ENCODE measurements at regions not wholly inside any gene's neighbourhood (a gene's known extent, or its start where the extent isn't known, plus 50 kb on each side); places are given as distances from the start of the nearest gene placed in this dataset.
A peak's percentile ranks its signal among the peaks of the same experiment; 100 is the strongest.

GRCh38 chr6:14254505-14254904 is 136.9 kb downstream of the CD83 start (continued):
- TF ChIP-seq ZNF592 (IDR thresholded peaks at IDR 0.05) (no peak), NR2C2 (IDR thresholded peaks at IDR 0.05; ENCODE audit: borderline replicate concordance, control insufficient read depth, insufficient read length, low read depth) (no peak), ETV6 (conservative IDR thresholded peaks at IDR 0.05 in 1 of 2, IDR thresholded peaks at IDR 0.05 in 1 of 2; ENCODE audit: borderline replicate concordance in 1 of 2, low read depth in 1 of 2) (no peak), ZBED1 (IDR thresholded peaks at IDR 0.05; ENCODE audit: borderline replicate concordance) (no peak), RCOR1 (conservative IDR thresholded peaks at IDR 0.05; ENCODE audit: low read depth, low read length) (no peak), FOXM1 (IDR thresholded peaks at IDR 0.05; ENCODE audit: low read depth, low read length) (peak; percentile 52; the same call in 1 of the 2 replicates), RUNX3 (IDR thresholded peaks at IDR 0.05; ENCODE audit: low read length) (peak; percentile 74), IKZF2 (IDR thresholded peaks at IDR 0.05) (no peak), PKNOX1 (IDR thresholded peaks at IDR 0.05) (0 out of 2 replicates have a peak, but pooled peaks have one; percentile 28), IRF5 (IDR thresholded peaks at IDR 0.05; ENCODE audit: borderline replicate concordance) (no peak), TAF1 (IDR thresholded peaks at IDR 0.05; ENCODE audit: borderline replicate concordance, low read depth, low read length) (no peak), CREB1 (IDR thresholded peaks at IDR 0.05; ENCODE audit: low read depth) (0 out of 2 replicates have a peak, but pooled peaks have one; percentile 28), HCFC1 (IDR thresholded peaks at IDR 0.05; ENCODE audit: low read length) (0 out of 2 replicates have a peak, but pooled peaks have one; percentile 16), TBL1XR1 (IDR thresholded peaks at IDR 0.05; ENCODE audit: low read depth, low read length) (no peak), SMC3 (IDR thresholded peaks at IDR 0.05; ENCODE audit: borderline replicate concordance, low read length) (no peak), EED (IDR thresholded peaks at IDR 0.05; ENCODE audit: low read depth) (no peak), MLLT1 (IDR thresholded peaks at IDR 0.05) (peak; percentile 58; the same call in 1 of the 2 replicates), E2F4 (IDR thresholded peaks at IDR 0.05; ENCODE audit: low read depth, low read length) (peak; percentile 85), TCF12 (IDR thresholded peaks at IDR 0.05; ENCODE audit: low read depth, low read length) (0 out of 2 replicates have a peak, but pooled peaks have one; percentile 20), SREBF2 (IDR thresholded peaks at IDR 0.05; ENCODE audit: low read length) (no peak), BMI1 (IDR thresholded peaks at IDR 0.05; ENCODE audit: borderline replicate concordance) (no peak), RAD51 (IDR thresholded peaks at IDR 0.05) (no peak), FOXK2 (IDR thresholded peaks at IDR 0.05) (peak; percentile 37; the same call in 1 of the 2 replicates), SMAD1 (IDR thresholded peaks at IDR 0.05; ENCODE audit: low read depth, partially characterized antibody) (no peak)

All from GM12878 (cell line).